GM06990 (cell line): ENCODE measurements at regions not wholly inside any gene's neighbourhood (a gene's known extent, or its start where the extent isn't known, plus 50 kb on each side); places are given as distances from the start of the nearest gene placed in this dataset.

ENCODE experiments used
- DNase-seq: peaks from one replicate; pipeline ENCODE4 v3.0.0-alpha.2; 2011; ENCODE audit not compliant: insufficient read length; ENCODE audit errors: extremely low read depth
- H3K27me3 ChIP-seq: replicated peaks from 2 replicates; pipeline ENCODE4 v1.6.0; 2011; ENCODE audit warnings: low read length; ENCODE audit not compliant: control insufficient read depth, insufficient read depth
- H3K36me3 ChIP-seq: 2 replicates; pipeline ENCODE4 v1.5.1; 2011; ENCODE audit warnings: low read length; ENCODE audit not compliant: control insufficient read depth, insufficient read depth
- H3K4me3 ChIP-seq: replicated peaks from 2 replicates; pipeline ENCODE4 v1.5.1; 2011; ENCODE audit warnings: low read depth, mild to moderate bottlenecking, control low read depth, low read length
- CTCF ChIP-seq: IDR thresholded peaks from 2 replicates; pipeline ENCODE4 v1.5.1; 2011; ENCODE audit warnings: low read length, control low read depth, mild to moderate bottlenecking, inconsistent platforms; ENCODE audit not compliant: insufficient read depth, poor library complexity, severe bottlenecking

DNA sequence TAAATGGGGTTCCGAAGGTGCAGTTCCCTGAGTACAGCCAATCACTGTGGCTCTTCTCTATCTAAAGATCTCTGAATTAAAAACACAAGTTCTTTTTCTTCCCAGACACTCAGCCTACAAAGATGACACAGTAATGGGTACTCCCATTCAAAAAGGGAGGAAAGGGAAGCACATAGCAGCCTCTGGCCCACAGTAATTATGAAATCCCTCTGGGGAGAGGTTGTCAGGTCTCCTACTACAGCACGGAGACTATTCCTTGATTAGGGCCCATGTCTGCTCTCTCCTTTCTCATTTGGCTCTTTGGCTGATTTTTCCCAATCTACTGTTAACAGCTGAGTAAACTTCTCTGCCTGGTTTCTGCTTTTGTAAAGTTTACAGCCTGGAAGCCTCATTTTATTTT lies 62.0 kb upstream of the RANBP3L start:
- no peak overlapping the region for H3K4me3 ChIP-seq
- no peak for TF ChIP-seq CTCF
- no peaks in the 10 kb centered on the region for H3K36me3 ChIP-seq
- DNase-seq: no peak
- H3K27me3 ChIP-seq: no peaks in the 10 kb centered on the region

DNA sequence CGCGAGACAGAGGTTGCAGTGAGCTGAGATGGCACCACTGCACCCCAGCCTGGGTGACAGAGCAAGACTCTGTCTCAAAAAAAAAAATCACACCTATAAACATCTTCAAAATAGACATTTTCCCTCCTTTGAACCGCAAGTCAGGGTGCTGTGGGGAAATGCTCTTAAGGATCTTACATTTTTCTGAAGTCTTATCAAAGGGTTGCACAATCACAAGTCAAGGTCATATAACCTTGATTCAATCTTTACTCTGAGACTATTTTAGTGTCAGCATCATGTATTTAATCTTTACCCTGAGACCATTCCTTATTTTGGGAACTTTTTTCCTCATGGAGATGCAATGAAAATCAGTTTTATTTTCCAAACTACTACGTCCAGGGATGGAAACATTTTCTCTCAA lies 62.8 kb upstream of the RANBP3L start:
- TF ChIP-seq CTCF: no peak
- H3K27me3 ChIP-seq: no peaks in the 10 kb centered on the region
- no peak for DNase-seq

GRCh38 chr5:36365896-36366295 lies 64.2 kb upstream of the RANBP3L start:
- Histone ChIP-seq H3K4me3 (no peak overlapping the region), H3K36me3 (no peaks in the 10 kb centered on the region), H3K27me3 (no peaks in the 10 kb centered on the region)
- no peak for TF ChIP-seq CTCF
- no peak for DNase-seq

More for the DNA sequence above, 62.8 kb upstream of the RANBP3L start:
- H3K4me3 ChIP-seq: no peak overlapping the region
- no peaks in the 10 kb centered on the region for H3K36me3 ChIP-seq

GRCh38 chr5:36366883-36367282 lies 65.2 kb upstream of the RANBP3L start:
- Histone ChIP-seq H3K36me3 (no peaks in the 10 kb centered on the region), H3K4me3 (no peak overlapping the region), H3K27me3 (no peaks in the 10 kb centered on the region)
- DNase-seq: no peak
- no peak for TF ChIP-seq CTCF

DNA sequence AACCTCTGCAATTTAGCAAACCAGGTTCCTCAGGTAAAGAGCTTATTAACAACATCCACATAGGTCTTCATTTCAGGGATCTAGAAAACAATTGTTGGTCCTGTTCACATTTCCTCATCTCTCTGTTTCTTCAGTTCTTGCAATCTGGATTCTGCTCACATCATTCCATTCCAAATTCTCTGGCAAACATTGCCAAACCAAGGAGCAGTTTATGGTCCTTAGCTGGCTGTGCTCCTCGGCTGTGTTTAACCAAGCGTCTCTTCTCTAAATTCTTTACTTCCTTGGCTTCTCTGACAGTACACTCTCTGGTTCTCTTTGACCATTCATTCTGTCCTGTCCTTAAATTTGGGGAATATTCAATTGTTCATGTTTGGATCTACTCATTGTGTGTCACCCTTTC lies 65.8 kb upstream of the RANBP3L start:
- no peak for TF ChIP-seq CTCF
- no peaks in the 10 kb centered on the region for H3K36me3 ChIP-seq
- H3K4me3 ChIP-seq: no peak overlapping the region
- H3K27me3 ChIP-seq: no peaks in the 10 kb centered on the region
- DNase-seq: no peak

GRCh38 chr5:36369219-36369690 lies 67.6 kb upstream of the RANBP3L start:
- no peak for TF ChIP-seq CTCF
- no peak for DNase-seq

More at GRCh38 chr5:36369219-36369690, 67.6 kb upstream of the RANBP3L start:
- no peaks in the 10 kb centered on the region for H3K27me3 ChIP-seq
- no peaks in the 10 kb centered on the region for H3K36me3 ChIP-seq
- H3K4me3 ChIP-seq: no peak overlapping the region
